NCI-H2196 treated with DMSO at 0.1 percent for 48 hours (cell line): ENCODE measurements at regions not wholly inside any gene's neighbourhood (a gene's known extent, or its start where the extent isn't known, plus 50 kb on each side); places are given as distances from the start of the nearest gene placed in this dataset.
"Not testable (repeated sequence)": the region's sequence is repeated elsewhere in the genome, so short reads cannot be mapped to it uniquely, and the experiment has no call there.

ENCODE experiments used
- DNase-seq: peaks from one replicate; lab custom pipeline; 2025; ENCODE audit not compliant: unreplicated experiment; lab: John Stamatoyannopoulos, UW

- no peak for DNase-seq
Observed at GRCh38 chr5:25033658-25034057, 388.9 kb upstream of the CDH10 start.

DNA sequence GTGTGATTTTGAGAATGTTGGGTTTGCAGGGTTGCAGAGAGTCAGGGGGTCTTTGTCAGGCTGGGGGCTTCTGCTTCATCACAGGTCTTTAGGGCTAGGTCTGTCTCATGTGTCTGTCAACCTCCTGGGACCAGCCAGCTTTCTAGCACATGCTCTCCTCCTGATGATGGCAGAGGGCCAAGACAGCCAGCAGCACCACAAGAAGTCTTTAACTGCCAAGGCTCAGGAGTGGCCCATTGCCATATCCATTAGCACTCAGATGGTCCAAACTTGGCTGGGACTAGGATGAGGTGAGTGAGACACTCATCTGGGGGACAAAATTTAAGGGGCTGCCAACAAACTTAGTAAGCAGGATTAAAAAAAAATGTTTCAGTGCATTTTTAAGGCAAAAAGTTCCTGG is 384.2 kb upstream of the CDH10 start:
- DNase-seq = no peak

- DNase-seq = no peak
Observed at GRCh38 chr5:25027526-25027925, 382.7 kb upstream of the CDH10 start.

GRCh38 chr5:25027061-25027460 is 382.3 kb upstream of the CDH10 start:
- DNase-seq = no peak

GRCh38 chr5:25025831-25026230 is 381.1 kb upstream of the CDH10 start:
- no peak for DNase-seq

- DNase-seq = no peak
Observed at GRCh38 chr5:25020454-25020853, 375.7 kb upstream of the CDH10 start.

DNA sequence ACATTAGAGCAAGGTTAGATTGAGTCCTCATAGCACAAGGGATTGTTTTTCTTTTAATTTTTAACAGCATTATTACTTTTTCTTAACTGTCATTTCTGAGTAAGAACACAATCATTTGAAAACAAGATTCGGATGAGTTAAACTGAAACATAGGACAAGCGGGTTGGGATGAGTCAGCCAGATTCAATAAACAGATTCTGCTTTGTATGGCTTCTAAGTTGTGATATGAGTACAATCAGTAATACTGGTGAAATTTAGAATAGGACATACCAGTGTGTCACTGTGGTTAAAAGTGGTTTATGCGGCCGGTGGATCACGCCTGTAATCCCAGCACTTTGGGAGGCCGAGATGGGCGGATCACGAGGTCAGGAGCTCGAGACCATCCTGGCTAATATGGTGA is 364.3 kb upstream of the CDH10 start:
- DNase-seq = no peak

DNA sequence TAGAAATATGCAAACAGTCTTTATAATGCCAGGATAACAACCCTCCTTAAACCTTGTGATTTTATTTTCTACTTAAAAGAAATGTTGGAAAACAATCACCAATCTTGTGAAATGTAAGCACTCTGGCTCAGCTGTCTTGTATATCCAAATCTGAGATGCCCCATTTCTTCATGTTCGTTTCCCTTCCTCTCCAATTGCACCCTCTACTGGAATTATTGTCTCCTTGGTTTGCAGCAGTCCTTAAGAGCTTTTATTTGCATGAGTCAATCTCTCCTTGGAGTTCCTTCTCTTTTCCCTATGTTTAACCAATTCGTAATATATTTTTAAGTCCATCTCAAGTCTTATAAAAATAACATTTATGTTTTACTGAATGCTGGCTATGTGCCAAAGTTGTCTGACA is 362.0 kb upstream of the CDH10 start:
- DNase-seq = no peak

DNA sequence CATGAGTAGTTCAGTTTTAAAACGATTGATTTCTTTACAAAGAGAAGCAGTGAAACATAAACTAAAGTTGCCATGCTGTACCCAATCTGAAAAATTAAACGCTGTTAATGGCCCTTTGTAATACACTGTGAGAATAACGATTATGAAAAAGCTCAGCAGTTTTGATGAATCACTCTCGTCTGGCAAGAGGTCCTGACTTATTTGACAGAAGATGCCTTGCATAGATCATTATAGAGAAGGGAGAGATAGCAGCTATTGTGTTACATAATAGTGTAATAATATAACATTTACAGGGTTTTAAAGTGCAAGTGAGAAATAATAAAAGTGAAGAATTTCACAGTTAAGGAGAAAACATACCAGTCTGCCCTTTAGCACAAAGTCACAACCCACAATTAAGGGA is 361.5 kb upstream of the CDH10 start:
- no peak for DNase-seq

GRCh38 chr5:25005431-25005830 is 360.7 kb upstream of the CDH10 start:
- no peak for DNase-seq

GRCh38 chr5:25002371-25002770 is 357.6 kb upstream of the CDH10 start:
- DNase-seq = no peak

- DNase-seq = no peak
Observed at GRCh38 chr5:24999732-25000131, 355.0 kb upstream of the CDH10 start.

GRCh38 chr5:24998641-24999040 is 353.9 kb upstream of the CDH10 start:
- DNase-seq = no peak

DNA sequence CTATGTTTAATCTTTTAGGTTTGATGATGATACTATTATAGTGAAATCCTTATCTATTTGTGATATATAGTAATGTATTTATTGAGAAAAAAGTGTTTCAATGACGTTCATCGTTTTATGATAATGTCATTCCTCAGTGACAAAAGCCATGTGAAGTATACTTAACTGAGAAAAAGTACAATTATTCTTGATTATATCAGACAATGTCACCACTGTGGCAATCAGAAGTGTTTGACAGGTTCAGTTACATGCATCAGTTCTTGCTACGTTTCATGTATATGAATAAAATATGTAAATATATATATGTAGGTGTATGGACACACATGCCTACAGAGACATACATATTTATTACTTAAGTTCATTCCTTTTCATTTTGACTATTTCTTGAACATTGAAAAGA is 341.5 kb upstream of the CDH10 start:
- no peak for DNase-seq

DNA sequence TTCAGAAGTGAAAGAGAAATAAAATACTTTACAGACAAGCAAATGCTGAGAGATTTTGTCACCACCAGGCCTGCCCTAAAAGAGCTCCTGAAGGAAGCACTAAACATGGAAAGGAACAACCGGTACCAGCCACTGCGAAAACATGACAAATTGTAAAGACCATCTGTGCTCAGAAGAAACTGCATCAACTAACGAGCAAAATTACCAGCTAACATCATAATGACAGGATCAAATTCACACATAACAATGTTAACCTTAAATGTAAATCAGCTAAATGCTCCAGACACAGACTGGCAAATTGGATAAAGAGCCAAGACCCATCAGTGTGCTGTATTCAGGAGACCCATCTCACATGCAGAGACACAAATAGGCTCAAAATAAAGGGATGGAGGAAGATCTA is 333.8 kb upstream of the CDH10 start:
- DNase-seq = not testable (repeated sequence)

DNA sequence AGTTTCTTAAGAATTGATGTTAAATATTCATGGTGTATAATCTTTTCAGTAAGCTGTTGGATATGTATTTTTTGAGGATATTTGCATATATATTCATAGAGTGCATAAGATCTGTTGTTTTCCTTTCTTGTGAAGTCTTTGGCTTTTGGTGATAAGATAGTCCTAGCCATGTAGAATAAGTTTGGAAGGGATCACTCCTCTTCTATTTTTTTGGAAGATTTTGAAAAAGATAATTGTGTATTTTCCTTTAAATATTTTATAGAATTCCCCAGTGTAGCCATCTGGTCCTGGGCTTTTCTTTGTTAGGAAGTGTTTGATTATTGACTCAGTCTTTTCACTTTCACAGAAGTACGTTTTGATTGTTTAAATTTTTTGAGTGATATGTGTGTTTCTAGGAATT is 318.8 kb upstream of the CDH10 start:
- DNase-seq = no peak

GRCh38 chr5:24923400-24923799 is 278.6 kb upstream of the CDH10 start:
- DNase-seq = no peak

GRCh38 chr5:24918676-24919075 is 273.9 kb upstream of the CDH10 start:
- DNase-seq = no peak

DNA sequence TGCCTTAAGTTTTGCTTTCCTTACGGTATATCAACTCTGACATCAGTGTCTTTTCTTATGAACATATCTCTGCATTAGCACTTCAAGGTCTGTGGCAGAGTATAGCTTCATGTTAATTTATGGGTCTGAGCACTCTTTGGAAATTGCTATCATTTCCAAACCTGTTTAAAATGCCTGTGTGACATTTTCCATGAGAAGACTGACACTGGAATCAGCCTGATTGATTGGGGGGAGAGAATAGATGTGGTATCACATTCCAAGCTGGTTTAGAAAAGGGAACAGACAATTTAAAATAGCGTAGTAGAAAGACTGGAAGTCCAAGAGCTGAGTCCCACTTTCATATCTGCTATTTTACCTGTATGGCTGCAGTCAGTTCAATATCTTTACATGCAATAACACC is 272.1 kb upstream of the CDH10 start:
- no peak for DNase-seq

DNA sequence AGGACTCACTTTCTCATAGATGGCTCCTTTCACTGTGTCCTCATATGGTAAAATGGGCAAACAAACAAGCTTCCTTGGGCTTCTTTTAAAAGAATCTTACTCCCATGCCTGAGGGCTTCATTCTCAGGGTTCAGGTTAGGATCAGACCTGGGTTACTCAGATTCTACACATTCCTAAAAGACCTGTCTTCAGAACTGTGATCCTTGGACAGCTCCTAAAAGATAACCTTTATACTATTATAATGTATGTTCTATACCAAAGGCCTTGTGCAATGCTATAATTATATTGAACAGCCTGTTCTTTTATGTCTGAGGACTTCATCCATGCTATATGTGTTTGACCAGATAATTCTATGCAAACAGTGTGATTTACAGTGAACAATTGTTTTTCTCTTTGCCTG is 264.4 kb upstream of the CDH10 start:
- DNase-seq = no peak

GRCh38 chr5:24906689-24907088 is 261.9 kb upstream of the CDH10 start:
- no peak for DNase-seq

DNA sequence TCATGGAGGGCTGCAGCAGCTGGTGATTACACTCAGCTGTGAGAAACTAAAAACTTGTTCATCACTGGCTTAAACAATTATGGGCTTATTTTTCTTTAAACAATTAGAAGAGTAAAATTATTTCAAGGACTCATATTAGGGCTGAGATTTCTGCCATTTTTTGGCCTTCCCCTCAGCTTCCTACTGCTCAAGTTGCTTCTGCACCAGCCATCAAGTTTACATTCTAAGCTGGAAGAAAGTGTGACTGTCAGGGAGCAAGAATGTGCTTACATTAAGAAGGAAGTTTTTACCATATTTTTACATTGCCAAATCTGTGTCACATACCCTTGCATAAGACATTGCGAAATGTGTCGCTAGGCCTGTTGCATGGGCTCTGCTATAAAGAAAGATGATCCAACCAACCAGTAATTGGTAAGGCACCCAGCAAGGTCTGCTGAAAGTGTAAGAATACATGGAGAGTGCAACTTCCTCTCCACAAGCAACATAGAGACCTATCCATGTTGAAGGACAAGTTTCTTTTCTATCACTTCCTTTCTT is 260.3 kb upstream of the CDH10 start:
- no peak for DNase-seq

DNA sequence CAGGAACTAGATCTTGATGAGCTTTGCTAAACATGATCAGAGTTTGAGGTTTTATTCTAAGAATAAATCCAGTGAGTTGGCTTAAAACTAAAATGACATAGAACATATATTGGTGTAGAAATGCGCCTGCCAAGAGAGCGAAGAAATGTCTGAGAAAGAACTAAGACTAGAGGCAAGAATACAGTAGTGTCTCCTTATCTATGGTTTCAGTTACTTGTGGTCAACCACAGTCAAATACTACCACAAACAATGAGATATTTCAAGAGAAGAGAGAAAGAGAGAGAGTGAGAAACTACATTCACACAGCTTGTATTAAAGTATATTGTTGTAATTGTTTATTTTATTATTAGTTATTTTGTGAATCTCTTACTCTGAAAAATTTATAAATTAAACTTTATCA is 254.4 kb upstream of the CDH10 start:
- DNase-seq = no peak

GRCh38 chr5:24864244-24864643 is 219.5 kb upstream of the CDH10 start:
- DNase-seq = no peak
